22Rv1 (cell line): ENCODE measurements at regions not wholly inside any gene's neighbourhood (a gene's known extent, or its start where the extent isn't known, plus 50 kb on each side); places are given as distances from the start of the nearest gene placed in this dataset.
"Not testable (repeated sequence)": the region's sequence is repeated elsewhere in the genome, so short reads cannot be mapped to it uniquely, and the experiment has no call there.

Experiments
- CTCF ChIP-seq: fragments of 450-650 bp; IDR thresholded peaks from 2 replicates; pipeline ENCODE4 v1.5.1; 2017; ENCODE audit warnings: mild to moderate bottlenecking
- ZFX ChIP-seq: fragments of 450-650 bp; IDR thresholded peaks from 2 replicates; pipeline ENCODE4 v1.6.1; 2017; ENCODE audit warnings: antibody characterized with exemption, borderline replicate concordance

- not testable (repeated sequence) for TF ChIP-seq CTCF, ZFX
These were observed 244.2 kb upstream of the B3GAT1 start for GRCh38 chr11:134656086-134656840.
